ENCODE measurements at regions not wholly inside any gene's neighbourhood (a gene's known extent, or its start where the extent isn't known, plus 50 kb on each side); places are given as distances from the start of the nearest gene placed in this dataset.
"Not testable (repeated sequence)": the region's sequence is repeated elsewhere in the genome, so short reads cannot be mapped to it uniquely, and the experiment has no call there.

- no peak for DNase-seq
Measured at GRCh38 chr9:32045513-32045912, 338.9 kb upstream of the ACO1 start.

- DNase-seq, result no peak
Measured at GRCh38 chr9:32067261-32067660, 317.2 kb upstream of the ACO1 start.

GRCh38 chr9:32069169-32069813, 315.2 kb upstream of the ACO1 start:
- no peak for DNase-seq

- no peak for DNase-seq
Measured at GRCh38 chr9:32069969-32070368, 314.5 kb upstream of the ACO1 start.

- no peak for DNase-seq
Measured at GRCh38 chr9:32072570-32072969, 311.9 kb upstream of the ACO1 start.

- DNase-seq, result no peak
Measured at GRCh38 chr9:32092031-32092430, 292.4 kb upstream of the ACO1 start.

GRCh38 chr9:32117291-32117690, 267.2 kb upstream of the ACO1 start:
- no peak for DNase-seq

- DNase-seq, result no peak
Measured at GRCh38 chr9:32128546-32128945, 255.9 kb upstream of the ACO1 start.

- not testable (repeated sequence) for DNase-seq
Measured at GRCh38 chr9:32130709-32131108, 253.7 kb upstream of the ACO1 start.

- DNase-seq, result no peak
Measured at GRCh38 chr9:32136700-32137339, 247.6 kb upstream of the ACO1 start.

GRCh38 chr9:32142074-32142473, 242.4 kb upstream of the ACO1 start:
- no peak for DNase-seq

- not testable (repeated sequence) for DNase-seq
Measured at GRCh38 chr9:32148553-32148952, 235.9 kb upstream of the ACO1 start.

- DNase-seq, result no peak
Measured at GRCh38 chr9:32161209-32161608, 223.2 kb upstream of the ACO1 start.

- no peak for DNase-seq
Measured at GRCh38 chr9:32161720-32162119, 222.7 kb upstream of the ACO1 start.

- not testable (repeated sequence) for DNase-seq
Measured at GRCh38 chr9:32166316-32166715, 218.1 kb upstream of the ACO1 start.

- no peak for DNase-seq
Measured at GRCh38 chr9:32171339-32171738, 213.1 kb upstream of the ACO1 start.

- no peak for DNase-seq
Measured at GRCh38 chr9:32172256-32172655, 212.2 kb upstream of the ACO1 start.

GRCh38 chr9:32177396-32177795, 207.0 kb upstream of the ACO1 start:
- DNase-seq, result no peak

- DNase-seq, result no peak
Measured at GRCh38 chr9:32180597-32180996, 203.8 kb upstream of the ACO1 start.

GRCh38 chr9:32200241-32200640, 184.2 kb upstream of the ACO1 start:
- DNase-seq, result no peak

- no peak for DNase-seq
Measured at GRCh38 chr9:32200896-32201295, 183.5 kb upstream of the ACO1 start.

- DNase-seq, result not testable (repeated sequence)
Measured at GRCh38 chr9:32209164-32209563, 175.3 kb upstream of the ACO1 start.

- no peak for DNase-seq
Measured at GRCh38 chr9:32218100-32218767, 166.2 kb upstream of the ACO1 start.

- DNase-seq, result no peak
Measured at GRCh38 chr9:32220750-32221149, 163.7 kb upstream of the ACO1 start.
